ENCODE measurements at regions not wholly inside any gene's neighbourhood (a gene's known extent, or its start where the extent isn't known, plus 50 kb on each side); places are given as distances from the start of the nearest gene placed in this dataset.
"Not testable (repeated sequence)": the region's sequence is repeated elsewhere in the genome, so short reads cannot be mapped to it uniquely, and the experiment has no call there.

- no peaks in the 10 kb centered on the region for H3K36me3 ChIP-seq
- TF ChIP-seq CTCF (IDR thresholded peaks at IDR 0.05; ENCODE audit: low read depth, low read length) = no peak
- H3K9me3 ChIP-seq (ENCODE audit: severe bottlenecking) = no peaks in the 10 kb centered on the region
- no peak for DNase-seq
- no peaks in the 10 kb centered on the region for H3K27me3 ChIP-seq (ENCODE audit: insufficient read depth, low read depth, severe bottlenecking)
- H3K27ac ChIP-seq = no peak overlapping the region
- no peak overlapping the region for H3K4me3 ChIP-seq (ENCODE audit: low read depth, low read length)
Observed at GRCh38 chr9:106172265-106172664, 477.9 kb downstream of the TMEM38B start.

DNA sequence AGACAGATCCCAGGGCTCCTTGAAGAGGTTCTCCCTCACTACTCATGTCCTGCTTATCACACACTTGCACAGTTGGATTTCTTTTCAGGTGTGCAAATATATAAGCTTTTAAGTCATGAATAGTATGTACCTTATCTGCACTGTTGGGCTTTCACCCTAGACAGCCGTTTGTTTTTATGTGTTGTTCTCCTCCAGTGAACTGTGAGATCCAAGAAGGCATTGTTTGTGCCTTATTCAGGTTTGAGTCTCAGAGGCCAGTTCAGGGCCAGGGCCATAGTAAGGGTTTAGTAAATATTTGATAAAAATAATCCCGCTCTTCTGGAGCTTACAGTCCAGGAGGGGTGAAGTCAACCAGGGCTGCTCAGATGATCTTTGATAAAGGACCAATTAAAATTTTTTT, 480.0 kb downstream of the TMEM38B start:
- Histone ChIP-seq H3K36me3 (no peaks in the 10 kb centered on the region), H3K27ac (no peak overlapping the region), H3K9me3 (ENCODE audit: severe bottlenecking) (no peaks in the 10 kb centered on the region), H3K4me3 (ENCODE audit: low read depth, low read length) (no peak overlapping the region), H3K27me3 (ENCODE audit: insufficient read depth, low read depth, severe bottlenecking) (no peaks in the 10 kb centered on the region)
- no peak for TF ChIP-seq CTCF (IDR thresholded peaks at IDR 0.05; ENCODE audit: low read depth, low read length)
- DNase-seq = no peak

GRCh38 chr9:106177216-106177615, 482.9 kb downstream of the TMEM38B start:
- DNase-seq = no peak
- Histone ChIP-seq H3K4me3 (ENCODE audit: low read depth, low read length) (no peak overlapping the region), H3K27me3 (ENCODE audit: insufficient read depth, low read depth, severe bottlenecking) (no peaks in the 10 kb centered on the region), H3K27ac (no peak overlapping the region), H3K9me3 (ENCODE audit: severe bottlenecking) (no peaks in the 10 kb centered on the region), H3K36me3 (no peaks in the 10 kb centered on the region)
- no peak for TF ChIP-seq CTCF (IDR thresholded peaks at IDR 0.05; ENCODE audit: low read depth, low read length)

- no peaks in the 10 kb centered on the region for H3K36me3 ChIP-seq
- no peak for DNase-seq
- no peaks in the 10 kb centered on the region for H3K27me3 ChIP-seq (ENCODE audit: insufficient read depth, low read depth, severe bottlenecking)
- no peak for TF ChIP-seq CTCF (IDR thresholded peaks at IDR 0.05; ENCODE audit: low read depth, low read length)
- H3K9me3 ChIP-seq (ENCODE audit: severe bottlenecking) = no peaks in the 10 kb centered on the region
- no peak overlapping the region for H3K4me3 ChIP-seq (ENCODE audit: low read depth, low read length)
- H3K27ac ChIP-seq = no peak overlapping the region
Observed at GRCh38 chr9:106179191-106179590, 484.9 kb downstream of the TMEM38B start.

DNA sequence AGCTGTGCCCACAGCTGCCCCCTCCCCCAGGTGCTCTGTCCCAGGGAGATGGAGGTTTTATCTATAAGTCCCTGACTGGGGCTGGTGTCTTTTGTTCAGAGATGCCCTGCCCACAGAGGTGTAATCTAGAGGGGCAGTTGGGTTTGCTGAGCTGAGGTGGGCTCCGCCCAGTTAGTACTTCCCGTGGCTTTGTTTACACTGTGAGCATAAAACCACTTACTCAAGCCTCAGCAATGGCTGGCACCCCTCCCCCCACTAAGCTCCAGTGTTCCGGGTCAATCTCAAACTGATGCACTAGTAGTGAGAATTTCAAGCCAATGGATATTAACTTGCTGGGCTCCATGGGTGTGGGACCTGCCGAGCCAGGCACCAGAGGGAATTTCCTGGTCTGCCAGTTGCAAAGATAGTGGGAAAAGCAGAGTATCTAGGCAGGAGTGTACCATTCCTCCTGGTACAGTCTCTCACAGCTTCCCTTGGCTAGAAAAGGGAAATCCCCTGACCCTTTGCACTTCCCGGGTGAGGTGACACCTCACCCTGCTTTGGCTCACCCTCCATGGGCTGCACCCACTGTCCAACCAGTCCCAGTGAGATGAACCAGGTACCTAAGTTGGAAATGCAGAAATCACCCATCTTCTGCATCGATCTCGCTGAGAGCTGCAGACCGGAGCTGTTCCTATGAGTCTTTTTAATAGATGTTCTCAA, 509.6 kb downstream of the TMEM38B start:
- not testable (repeated sequence) for H3K4me3 ChIP-seq (ENCODE audit: low read depth, low read length); H3K27me3 ChIP-seq (ENCODE audit: insufficient read depth, low read depth, severe bottlenecking); H3K27ac ChIP-seq; H3K9me3 ChIP-seq (ENCODE audit: severe bottlenecking); H3K36me3 ChIP-seq
- peak; percentile 13 for DNase-seq

GRCh38 chr9:106207298-106207697, 513.0 kb downstream of the TMEM38B start:
- no peak for TF ChIP-seq CTCF (IDR thresholded peaks at IDR 0.05; ENCODE audit: low read depth, low read length)
- no peak for DNase-seq
- peaks cover 2% of the 10 kb centered on the region for H3K9me3 ChIP-seq (ENCODE audit: severe bottlenecking)
- H3K27ac ChIP-seq = no peak overlapping the region
- H3K4me3 ChIP-seq (ENCODE audit: low read depth, low read length) = no peak overlapping the region
- H3K27me3 ChIP-seq (ENCODE audit: insufficient read depth, low read depth, severe bottlenecking) = no peaks in the 10 kb centered on the region
- no peaks in the 10 kb centered on the region for H3K36me3 ChIP-seq

All from WERI-Rb-1 (cell line).